ENCODE measurements at regions not wholly inside any gene's neighbourhood (a gene's known extent, or its start where the extent isn't known, plus 50 kb on each side); places are given as distances from the start of the nearest gene placed in this dataset.

DNA sequence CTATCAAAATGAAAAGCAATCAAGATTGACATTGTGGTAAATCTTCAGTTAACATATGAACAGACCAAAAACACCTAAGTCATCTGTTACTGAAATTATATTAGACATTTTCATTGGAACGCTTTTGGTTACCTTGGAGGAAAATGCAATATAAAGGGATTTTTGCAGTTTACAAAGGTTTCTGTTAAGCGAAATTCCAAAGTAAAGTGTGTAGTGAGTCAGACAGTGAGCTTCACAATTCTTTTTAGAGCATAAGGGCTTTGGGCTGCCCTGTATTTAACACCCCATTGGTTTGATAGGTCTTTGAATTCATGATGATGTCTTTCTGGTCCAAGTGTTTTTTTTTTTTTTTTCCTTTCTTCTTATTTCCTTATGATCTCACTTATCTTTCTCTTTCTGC lies 462.8 kb downstream of the EDEM1 start:
- H3K9ac ChIP-seq (ENCODE audit: low read length): no peak overlapping the region
- no peak overlapping the region for H3K4me3 ChIP-seq (ENCODE audit: low read depth, low read length)
- H3K27me3 ChIP-seq (ENCODE audit: control insufficient read depth, insufficient read depth, low read length): no peaks in the 10 kb centered on the region
- no peak overlapping the region for H3K27ac ChIP-seq (ENCODE audit: low read depth, low read length)
- H3K4me1 ChIP-seq (ENCODE audit: control insufficient read depth, insufficient read depth, low read length): no peaks in the 10 kb centered on the region
- no peaks in the 10 kb centered on the region for H3K36me3 ChIP-seq (ENCODE audit: control insufficient read depth, insufficient read depth, low read length)
- no peaks in the 10 kb centered on the region for H3K9me3 ChIP-seq (ENCODE audit: control insufficient read depth, insufficient read depth, low read depth, low read length)

DNA sequence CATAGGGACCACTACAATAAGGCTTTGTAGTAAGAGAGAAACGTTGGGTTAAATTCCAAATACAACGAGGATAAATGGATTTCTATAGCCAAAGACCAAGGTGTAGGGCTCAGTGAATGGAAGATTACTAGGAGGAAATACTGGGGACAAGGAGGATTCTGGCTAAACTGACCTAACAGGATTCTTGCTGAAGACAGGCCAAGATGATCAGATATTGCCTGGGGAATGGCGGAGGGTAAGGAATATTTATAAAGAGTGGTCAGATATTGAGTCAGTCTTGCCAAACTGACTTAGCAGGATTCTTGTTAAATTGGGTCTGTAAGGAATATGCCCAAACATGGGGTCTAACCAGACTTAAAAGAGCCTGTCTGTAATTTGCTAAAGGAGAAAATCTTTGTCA lies 463.8 kb downstream of the EDEM1 start:
- H3K4me1 ChIP-seq (ENCODE audit: control insufficient read depth, insufficient read depth, low read length): no peaks in the 10 kb centered on the region

DNA sequence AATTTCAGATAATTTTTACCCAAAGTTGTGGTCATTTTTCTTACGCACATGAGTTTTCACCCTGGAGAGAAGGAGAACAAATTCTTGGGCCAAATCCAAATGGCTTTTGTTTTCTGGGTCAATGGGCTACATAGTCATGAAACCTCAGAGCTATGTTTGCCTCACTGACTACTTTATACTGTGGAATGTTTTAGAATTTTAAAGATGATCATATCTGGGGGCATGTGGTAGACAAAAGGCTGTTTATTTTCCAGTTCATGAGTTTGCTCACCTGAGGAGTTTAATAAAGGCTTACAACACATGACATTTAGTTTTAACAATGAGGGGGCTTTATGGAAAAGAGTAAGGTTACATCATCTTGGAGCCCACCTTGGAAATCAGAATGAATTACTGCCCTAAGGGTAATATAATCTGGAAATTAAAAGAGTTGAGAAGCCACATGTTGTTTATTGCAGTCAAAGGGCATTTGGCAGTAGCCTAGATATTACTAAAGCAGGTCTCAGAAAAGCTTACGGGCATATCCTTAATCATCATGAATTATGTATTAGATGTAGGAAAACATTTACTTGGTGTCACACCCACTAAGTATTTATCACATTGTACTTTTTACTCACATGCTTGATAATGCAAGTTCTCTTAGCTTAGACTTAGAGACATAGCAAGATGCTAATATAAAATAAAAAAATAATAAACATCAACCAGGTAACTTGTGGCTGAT lies 466.1 kb downstream of the EDEM1 start:
- no peak overlapping the region for H3K27ac ChIP-seq (ENCODE audit: low read depth, low read length)
- H3K9ac ChIP-seq (ENCODE audit: low read length): no peak overlapping the region
- H3K27me3 ChIP-seq (ENCODE audit: control insufficient read depth, insufficient read depth, low read length): no peaks in the 10 kb centered on the region
- no peaks in the 10 kb centered on the region for H3K36me3 ChIP-seq (ENCODE audit: control insufficient read depth, insufficient read depth, low read length)
- peaks cover 16% of the 10 kb centered on the region for H3K9me3 ChIP-seq (ENCODE audit: control insufficient read depth, insufficient read depth, low read depth, low read length)
- H3K4me3 ChIP-seq (ENCODE audit: low read depth, low read length): no peak overlapping the region
- H3K4me1 ChIP-seq (ENCODE audit: control insufficient read depth, insufficient read depth, low read length): no peaks in the 10 kb centered on the region

More for the DNA sequence above, 463.8 kb downstream of the EDEM1 start:
- no peak overlapping the region for H3K27ac ChIP-seq (ENCODE audit: low read depth, low read length)
- H3K9me3 ChIP-seq (ENCODE audit: control insufficient read depth, insufficient read depth, low read depth, low read length): peaks cover 4% of the 10 kb centered on the region
- H3K36me3 ChIP-seq (ENCODE audit: control insufficient read depth, insufficient read depth, low read length): no peaks in the 10 kb centered on the region
- no peaks in the 10 kb centered on the region for H3K27me3 ChIP-seq (ENCODE audit: control insufficient read depth, insufficient read depth, low read length)
- no peak overlapping the region for H3K9ac ChIP-seq (ENCODE audit: low read length)
- no peak overlapping the region for H3K4me3 ChIP-seq (ENCODE audit: low read depth, low read length)

DNA sequence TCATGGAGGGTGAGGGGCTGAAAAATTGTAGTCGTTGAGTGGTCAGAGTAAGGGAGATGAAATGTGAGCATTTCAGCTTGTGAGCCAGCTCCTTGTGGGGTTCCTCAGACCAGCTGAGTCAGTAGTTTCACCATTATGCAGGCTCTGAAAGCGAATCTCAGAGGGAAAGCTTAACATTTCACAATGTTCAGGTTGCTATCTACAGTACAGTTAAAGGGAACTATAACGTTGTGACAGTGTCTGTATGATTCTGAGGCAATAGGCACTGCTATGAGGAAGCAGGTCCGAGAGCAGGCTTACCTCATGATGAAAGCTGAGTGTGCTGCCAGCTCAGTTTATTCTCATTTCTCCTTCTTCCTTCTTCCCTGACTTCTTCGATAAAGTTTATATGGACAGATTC lies 469.6 kb downstream of the EDEM1 start:
- no peaks in the 10 kb centered on the region for H3K36me3 ChIP-seq (ENCODE audit: control insufficient read depth, insufficient read depth, low read length)
- H3K27ac ChIP-seq (ENCODE audit: low read depth, low read length): no peak overlapping the region

DNA sequence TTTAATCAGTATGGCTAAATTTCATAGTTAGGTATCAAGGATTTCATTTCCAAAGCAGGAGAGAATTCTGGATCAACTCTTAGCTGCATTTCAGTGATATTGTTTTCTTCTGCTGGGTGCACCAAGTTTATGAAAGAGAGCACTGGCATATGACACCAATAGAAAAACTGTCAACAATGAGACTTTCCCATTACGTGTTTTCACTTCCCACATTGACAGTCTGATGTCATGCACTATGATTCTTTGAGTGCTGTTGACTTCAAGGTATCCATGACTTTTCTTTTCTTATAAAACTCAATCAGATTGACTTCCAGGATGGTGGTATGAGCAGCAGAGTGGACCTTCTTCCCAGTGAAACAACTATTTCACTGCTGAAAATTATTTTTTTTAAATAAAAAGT lies 476.1 kb downstream of the EDEM1 start:
- no peaks in the 10 kb centered on the region for H3K4me1 ChIP-seq (ENCODE audit: control insufficient read depth, insufficient read depth, low read length)
- no peaks in the 10 kb centered on the region for H3K27me3 ChIP-seq (ENCODE audit: control insufficient read depth, insufficient read depth, low read length)
- no peak overlapping the region for H3K4me3 ChIP-seq (ENCODE audit: low read depth, low read length)
- H3K9me3 ChIP-seq (ENCODE audit: control insufficient read depth, insufficient read depth, low read depth, low read length): peaks cover 14% of the 10 kb centered on the region
- no peaks in the 10 kb centered on the region for H3K36me3 ChIP-seq (ENCODE audit: control insufficient read depth, insufficient read depth, low read length)
- no peak overlapping the region for H3K27ac ChIP-seq (ENCODE audit: low read depth, low read length)
- H3K9ac ChIP-seq (ENCODE audit: low read length): no peak overlapping the region

More for the DNA sequence above, 469.6 kb downstream of the EDEM1 start:
- Histone ChIP-seq H3K9ac (ENCODE audit: low read length) (no peak overlapping the region), H3K27me3 (ENCODE audit: control insufficient read depth, insufficient read depth, low read length) (no peaks in the 10 kb centered on the region), H3K4me1 (ENCODE audit: control insufficient read depth, insufficient read depth, low read length) (no peaks in the 10 kb centered on the region), H3K4me3 (ENCODE audit: low read depth, low read length) (no peak overlapping the region), H3K9me3 (ENCODE audit: control insufficient read depth, insufficient read depth, low read depth, low read length) (peaks cover 16% of the 10 kb centered on the region)

DNA sequence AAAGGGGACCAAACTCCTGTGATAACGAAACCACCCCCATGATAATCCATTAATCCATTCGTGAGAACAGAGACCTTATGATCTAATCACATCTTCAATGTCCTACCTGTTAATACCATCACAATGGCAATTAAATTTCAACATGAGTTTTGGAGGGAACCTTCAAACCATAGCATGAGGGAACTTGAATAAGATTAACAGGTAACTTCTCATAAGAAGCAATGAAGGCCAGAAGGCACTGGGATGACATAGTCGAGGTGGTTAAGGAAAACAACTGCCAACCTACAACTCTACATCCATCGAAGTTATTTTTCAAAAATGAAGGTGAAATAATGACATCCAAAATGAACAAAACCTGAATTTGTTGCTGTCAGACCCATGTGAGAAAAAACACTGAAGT lies 478.9 kb downstream of the EDEM1 start:
- H3K27me3 ChIP-seq (ENCODE audit: control insufficient read depth, insufficient read depth, low read length): no peaks in the 10 kb centered on the region
- no peaks in the 10 kb centered on the region for H3K4me1 ChIP-seq (ENCODE audit: control insufficient read depth, insufficient read depth, low read length)
- no peaks in the 10 kb centered on the region for H3K36me3 ChIP-seq (ENCODE audit: control insufficient read depth, insufficient read depth, low read length)
- no peak overlapping the region for H3K9ac ChIP-seq (ENCODE audit: low read length)
- no peak overlapping the region for H3K27ac ChIP-seq (ENCODE audit: low read depth, low read length)
- peaks cover 17% of the 10 kb centered on the region for H3K9me3 ChIP-seq (ENCODE audit: control insufficient read depth, insufficient read depth, low read depth, low read length)
- H3K4me3 ChIP-seq (ENCODE audit: low read depth, low read length): no peak overlapping the region

DNA sequence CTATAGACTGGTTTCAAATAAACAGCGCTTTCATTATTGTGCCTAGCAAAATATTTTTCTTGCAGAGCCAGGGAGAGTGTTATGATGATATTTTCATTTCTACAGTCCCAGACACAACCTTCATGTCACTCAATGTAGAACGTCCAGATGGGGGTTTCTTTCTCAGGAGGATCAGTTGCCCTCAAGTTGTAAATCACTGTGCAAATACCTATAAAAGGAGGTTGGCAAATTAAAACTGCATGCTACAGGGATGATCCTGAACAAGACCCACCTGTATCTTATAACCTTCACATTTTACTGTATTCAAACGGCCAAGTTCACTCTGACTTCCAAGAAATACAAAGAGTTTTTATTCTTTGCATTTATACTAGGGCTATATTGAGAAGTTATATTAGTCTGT lies 486.0 kb downstream of the EDEM1 start:
- H3K27me3 ChIP-seq (ENCODE audit: control insufficient read depth, insufficient read depth, low read length): no peaks in the 10 kb centered on the region
- no peak overlapping the region for H3K9ac ChIP-seq (ENCODE audit: low read length)
- H3K4me3 ChIP-seq (ENCODE audit: low read depth, low read length): no peak overlapping the region
- peaks cover 3% of the 10 kb centered on the region; the same call in 1 of the 2 replicates for H3K9me3 ChIP-seq (ENCODE audit: control insufficient read depth, insufficient read depth, low read depth, low read length)
- H3K36me3 ChIP-seq (ENCODE audit: control insufficient read depth, insufficient read depth, low read length): no peaks in the 10 kb centered on the region
- H3K4me1 ChIP-seq (ENCODE audit: control insufficient read depth, insufficient read depth, low read length): no peaks in the 10 kb centered on the region
- H3K27ac ChIP-seq (ENCODE audit: low read depth, low read length): no peak overlapping the region

DNA sequence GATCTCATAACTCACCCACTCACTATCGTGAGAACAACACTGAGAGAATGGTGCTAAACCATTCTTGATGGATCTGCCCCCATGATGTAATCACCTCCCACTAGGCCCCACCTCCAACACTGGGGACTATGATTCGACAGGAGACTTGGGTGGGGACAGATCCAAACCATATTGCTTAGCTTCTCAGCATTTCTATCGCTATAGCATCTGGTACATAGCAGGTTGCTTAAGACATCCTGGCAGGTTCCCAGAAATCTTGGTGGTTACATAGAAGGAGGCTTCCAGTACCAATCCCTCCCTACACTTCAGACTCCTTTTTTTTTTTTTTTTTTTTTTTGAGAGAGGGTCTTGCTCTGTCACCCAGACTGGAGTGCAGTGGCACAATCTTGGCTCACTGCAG lies 487.8 kb downstream of the EDEM1 start:
- Histone ChIP-seq H3K27ac (ENCODE audit: low read depth, low read length) (no peak overlapping the region), H3K4me1 (ENCODE audit: control insufficient read depth, insufficient read depth, low read length) (no peaks in the 10 kb centered on the region), H3K4me3 (ENCODE audit: low read depth, low read length) (no peak overlapping the region), H3K36me3 (ENCODE audit: control insufficient read depth, insufficient read depth, low read length) (no peaks in the 10 kb centered on the region), H3K9me3 (ENCODE audit: control insufficient read depth, insufficient read depth, low read depth, low read length) (peaks cover 3% of the 10 kb centered on the region; the same call in 1 of the 2 replicates), H3K9ac (ENCODE audit: low read length) (no peak overlapping the region), H3K27me3 (ENCODE audit: control insufficient read depth, insufficient read depth, low read length) (no peaks in the 10 kb centered on the region)

DNA sequence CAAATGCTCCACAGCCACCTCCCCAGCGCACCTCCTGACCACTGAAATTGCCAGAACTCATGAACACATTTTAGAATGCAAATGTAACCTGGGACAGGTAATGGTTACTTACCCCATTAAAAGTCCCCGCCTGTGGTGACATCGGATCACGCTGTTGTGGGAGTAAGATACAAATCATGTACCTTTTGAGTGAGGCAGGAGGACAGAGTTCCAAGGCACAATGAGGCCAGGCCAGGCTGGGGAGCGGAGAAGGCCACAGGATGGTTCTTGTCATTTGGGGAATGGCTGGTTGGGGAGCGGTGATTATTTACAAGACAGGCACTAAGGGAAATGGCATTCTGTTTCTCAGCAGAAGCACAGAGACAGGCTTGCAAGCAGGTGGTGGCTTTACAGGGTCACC lies 490.0 kb downstream of the EDEM1 start:
- Histone ChIP-seq H3K4me1 (ENCODE audit: control insufficient read depth, insufficient read depth, low read length) (no peaks in the 10 kb centered on the region), H3K36me3 (ENCODE audit: control insufficient read depth, insufficient read depth, low read length) (no peaks in the 10 kb centered on the region), H3K4me3 (ENCODE audit: low read depth, low read length) (no peak overlapping the region), H3K27me3 (ENCODE audit: control insufficient read depth, insufficient read depth, low read length) (no peaks in the 10 kb centered on the region), H3K27ac (ENCODE audit: low read depth, low read length) (no peak overlapping the region), H3K9ac (ENCODE audit: low read length) (no peak overlapping the region), H3K9me3 (ENCODE audit: control insufficient read depth, insufficient read depth, low read depth, low read length) (peaks cover 5% of the 10 kb centered on the region; the same call in 1 of the 2 replicates)

DNA sequence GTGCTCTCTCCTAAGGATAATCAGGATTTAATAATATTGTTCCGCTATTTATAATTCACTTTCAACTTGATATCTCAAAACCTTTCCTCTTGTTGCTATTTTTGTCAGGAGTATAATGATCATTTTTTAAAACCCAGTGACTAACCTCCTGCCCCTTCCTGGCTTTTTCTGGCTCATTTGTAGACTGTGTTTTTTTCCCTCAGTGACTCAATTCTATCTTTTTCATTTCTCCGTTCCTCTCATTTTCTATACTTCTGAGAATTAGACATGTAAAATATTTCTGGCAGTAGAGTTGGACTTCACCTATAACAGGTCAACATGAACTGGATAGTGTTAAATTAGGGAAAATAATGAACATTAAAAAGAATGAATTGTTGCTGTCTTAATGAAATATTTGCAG lies 490.7 kb downstream of the EDEM1 start:
- Histone ChIP-seq H3K36me3 (ENCODE audit: control insufficient read depth, insufficient read depth, low read length) (no peaks in the 10 kb centered on the region), H3K27ac (ENCODE audit: low read depth, low read length) (no peak overlapping the region), H3K4me3 (ENCODE audit: low read depth, low read length) (no peak overlapping the region), H3K9me3 (ENCODE audit: control insufficient read depth, insufficient read depth, low read depth, low read length) (peaks cover 5% of the 10 kb centered on the region; the same call in 1 of the 2 replicates), H3K9ac (ENCODE audit: low read length) (no peak overlapping the region), H3K4me1 (ENCODE audit: control insufficient read depth, insufficient read depth, low read length) (no peaks in the 10 kb centered on the region), H3K27me3 (ENCODE audit: control insufficient read depth, insufficient read depth, low read length) (no peaks in the 10 kb centered on the region)

DNA sequence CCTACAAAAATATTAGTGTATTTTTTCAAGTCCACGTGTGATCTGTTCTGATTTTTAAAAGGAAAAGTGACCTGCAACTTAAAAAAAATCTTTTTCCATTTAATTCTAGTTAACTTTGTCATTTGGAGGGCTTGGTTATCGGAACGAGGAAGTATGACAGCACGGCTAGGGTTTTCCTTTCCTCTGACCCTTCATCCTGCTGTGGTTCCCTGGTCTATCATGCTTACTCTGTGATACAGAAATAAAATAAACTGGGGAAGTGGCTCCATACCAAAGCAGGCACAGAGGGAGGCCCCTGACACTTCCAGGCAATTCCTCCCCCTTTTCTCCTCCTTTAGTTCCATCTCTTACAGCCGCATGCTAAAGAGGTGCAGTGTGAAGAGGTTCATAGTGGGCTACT lies 491.3 kb downstream of the EDEM1 start:
- Histone ChIP-seq H3K9me3 (ENCODE audit: control insufficient read depth, insufficient read depth, low read depth, low read length) (peaks cover 5% of the 10 kb centered on the region; the same call in 1 of the 2 replicates), H3K36me3 (ENCODE audit: control insufficient read depth, insufficient read depth, low read length) (no peaks in the 10 kb centered on the region)

More for the DNA sequence above, 491.3 kb downstream of the EDEM1 start:
- no peaks in the 10 kb centered on the region for H3K4me1 ChIP-seq (ENCODE audit: control insufficient read depth, insufficient read depth, low read length)
- no peak overlapping the region for H3K4me3 ChIP-seq (ENCODE audit: low read depth, low read length)
- no peak overlapping the region for H3K27ac ChIP-seq (ENCODE audit: low read depth, low read length)
- H3K27me3 ChIP-seq (ENCODE audit: control insufficient read depth, insufficient read depth, low read length): no peaks in the 10 kb centered on the region
- H3K9ac ChIP-seq (ENCODE audit: low read length): no peak overlapping the region
